OCI-LY3 (cell line): ENCODE measurements at regions not wholly inside any gene's neighbourhood (a gene's known extent, or its start where the extent isn't known, plus 50 kb on each side); places are given as distances from the start of the nearest gene placed in this dataset.

ENCODE experiments used
- EZH2phosphoT487 ChIP-seq: fragments of 200-600 bp; shearing (Covaris generic); IDR thresholded peaks from 2 replicates; pipeline ENCODE4 v1.6.1; 2018; ENCODE audit warnings: antibody characterized with exemption, mixed run types, low read depth
- TF ChIP-seq, protein P1 (sequence below): fragments of 200-600, 300-600 bp; sonication (generic); IDR thresholded peaks from 2 replicates; pipeline ENCODE4 v1.5.1; 2014; ENCODE audit warnings: antibody characterized with exemption, low read length, low read depth

DNA sequence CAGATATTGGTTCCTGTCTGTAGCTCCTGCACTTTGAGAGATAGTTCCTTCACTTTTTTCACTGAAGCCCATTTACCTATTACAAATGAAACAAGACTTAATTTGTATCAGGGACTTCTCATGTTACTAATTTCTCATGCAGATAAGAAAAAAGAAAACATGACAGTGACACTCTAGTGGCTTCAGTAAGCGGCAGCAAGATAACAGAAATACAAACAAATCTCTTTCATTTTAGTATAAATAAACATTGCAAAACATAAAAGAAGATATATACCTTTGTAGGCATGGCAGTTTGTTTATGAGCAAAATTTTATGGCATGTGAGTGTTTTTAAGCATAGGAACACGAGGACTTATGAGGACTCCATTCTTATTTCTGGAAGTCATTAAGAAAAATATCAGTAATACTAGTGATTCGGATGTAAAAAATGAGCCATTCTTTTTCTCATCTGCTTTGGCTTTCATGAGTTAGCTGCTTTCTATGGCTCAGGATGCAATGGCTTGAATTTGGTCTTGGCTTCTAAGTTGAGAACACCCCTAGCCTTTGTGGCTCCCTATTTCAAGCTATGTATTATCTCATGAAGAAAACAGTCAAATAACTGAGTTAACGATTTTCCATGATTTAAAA is 310.1 kb upstream of the RGS6 start:
- TF ChIP-seq, protein P1, sequence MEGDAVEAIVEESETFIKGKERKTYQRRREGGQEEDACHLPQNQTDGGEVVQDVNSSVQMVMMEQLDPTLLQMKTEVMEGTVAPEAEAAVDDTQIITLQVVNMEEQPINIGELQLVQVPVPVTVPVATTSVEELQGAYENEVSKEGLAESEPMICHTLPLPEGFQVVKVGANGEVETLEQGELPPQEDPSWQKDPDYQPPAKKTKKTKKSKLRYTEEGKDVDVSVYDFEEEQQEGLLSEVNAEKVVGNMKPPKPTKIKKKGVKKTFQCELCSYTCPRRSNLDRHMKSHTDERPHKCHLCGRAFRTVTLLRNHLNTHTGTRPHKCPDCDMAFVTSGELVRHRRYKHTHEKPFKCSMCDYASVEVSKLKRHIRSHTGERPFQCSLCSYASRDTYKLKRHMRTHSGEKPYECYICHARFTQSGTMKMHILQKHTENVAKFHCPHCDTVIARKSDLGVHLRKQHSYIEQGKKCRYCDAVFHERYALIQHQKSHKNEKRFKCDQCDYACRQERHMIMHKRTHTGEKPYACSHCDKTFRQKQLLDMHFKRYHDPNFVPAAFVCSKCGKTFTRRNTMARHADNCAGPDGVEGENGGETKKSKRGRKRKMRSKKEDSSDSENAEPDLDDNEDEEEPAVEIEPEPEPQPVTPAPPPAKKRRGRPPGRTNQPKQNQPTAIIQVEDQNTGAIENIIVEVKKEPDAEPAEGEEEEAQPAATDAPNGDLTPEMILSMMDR, result no peak
- TF ChIP-seq EZH2phosphoT487, result no peak
